ENCODE measurements at regions not wholly inside any gene's neighbourhood (a gene's known extent, or its start where the extent isn't known, plus 50 kb on each side); places are given as distances from the start of the nearest gene placed in this dataset.
"Not testable (repeated sequence)": the region's sequence is repeated elsewhere in the genome, so short reads cannot be mapped to it uniquely, and the experiment has no call there.

GRCh38 chr2:210730672-210731071, 174.3 kb downstream of the CPS1 start:
- no peak for DNase-seq

DNA sequence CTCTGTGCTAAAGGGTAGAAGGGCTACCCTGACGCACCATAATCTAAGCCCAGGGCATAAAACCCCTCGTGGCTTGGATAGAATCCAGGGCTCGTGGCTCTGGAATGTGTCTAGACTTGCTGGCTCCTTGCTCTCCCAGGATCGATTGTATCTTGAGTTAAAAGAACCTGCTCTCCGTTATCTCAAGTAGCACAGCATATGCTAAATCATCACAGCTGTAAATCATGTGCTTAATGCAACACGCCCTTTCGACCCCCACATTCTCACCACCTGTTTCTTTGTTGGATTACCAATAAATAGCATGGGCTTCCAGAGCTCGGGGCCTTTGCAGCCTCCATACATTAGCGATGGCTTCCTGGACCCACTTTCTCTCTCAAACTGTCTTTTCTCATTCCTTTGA, 190.4 kb downstream of the CPS1 start:
- not testable (repeated sequence) for DNase-seq

- DNase-seq = no peak
Measured at GRCh38 chr2:210752532-210752931, 196.1 kb downstream of the CPS1 start.

DNA sequence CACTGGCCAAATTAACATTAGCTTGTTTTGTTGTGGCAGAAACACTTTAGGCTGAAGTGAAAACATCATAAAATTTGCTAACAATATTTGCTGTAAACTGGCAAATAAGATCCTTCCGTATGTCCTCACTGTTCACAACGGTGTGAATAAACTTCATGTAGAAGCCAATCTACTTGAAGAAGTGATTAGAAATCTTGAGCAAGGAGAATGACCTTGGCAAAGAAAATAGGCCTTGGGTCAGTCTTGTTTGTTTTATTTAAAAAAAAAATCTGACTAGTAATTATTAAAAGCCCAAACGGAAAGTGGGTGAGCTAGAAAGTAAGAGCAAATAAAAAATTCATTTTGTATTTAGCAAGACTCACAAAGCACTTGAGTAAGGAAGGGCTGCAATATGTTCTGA, 197.0 kb downstream of the CPS1 start:
- DNase-seq = no peak

- no peak for DNase-seq
Measured at GRCh38 chr2:210756855-210757254, 200.5 kb downstream of the CPS1 start.

DNA sequence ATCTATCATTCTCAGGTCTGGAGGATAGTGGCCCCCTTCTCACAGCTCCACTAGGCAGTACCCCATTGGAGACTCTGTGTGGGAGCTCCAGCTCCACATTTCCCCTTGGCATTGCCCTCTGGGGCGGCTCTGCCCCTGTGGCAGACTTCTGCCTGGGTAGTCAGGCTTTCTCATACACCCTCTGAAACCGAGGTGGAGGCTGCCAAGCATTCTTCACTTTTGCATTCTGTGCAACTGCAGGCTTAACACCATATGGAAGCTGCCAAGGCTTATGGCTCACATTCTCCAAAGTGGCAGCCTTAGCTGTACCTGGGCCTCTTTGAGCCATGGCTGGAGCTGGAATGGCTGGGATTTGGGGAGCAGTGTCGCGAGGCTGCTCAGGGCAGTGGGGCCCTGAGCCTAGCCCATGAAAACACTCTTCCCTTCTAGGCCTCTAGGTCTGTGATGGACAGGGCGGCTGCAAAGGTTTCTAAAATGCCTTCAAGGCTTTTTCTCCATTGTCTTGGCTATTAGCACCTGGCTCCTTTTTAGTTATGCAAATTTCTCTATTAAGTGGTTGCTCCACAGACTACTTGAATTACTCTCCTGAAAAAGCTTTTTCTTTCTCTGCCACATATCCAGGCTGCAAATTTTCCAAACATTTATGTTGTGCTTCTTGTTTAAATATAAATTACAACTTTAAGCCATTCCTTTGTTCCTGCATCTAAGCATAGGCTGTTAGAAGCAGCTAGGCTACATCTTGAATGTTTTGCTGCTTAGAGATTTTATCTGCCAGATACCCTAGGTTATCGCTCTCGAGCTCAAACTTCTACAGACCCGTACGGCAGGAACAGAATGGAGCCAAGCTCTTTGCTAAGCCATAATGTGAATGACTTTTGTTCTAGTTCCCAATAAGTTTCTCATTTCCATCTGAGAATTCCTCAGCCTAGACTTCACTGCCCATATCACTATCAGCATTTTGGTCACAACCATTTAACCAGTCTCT, 206.5 kb downstream of the CPS1 start:
- DNase-seq = no peak

DNA sequence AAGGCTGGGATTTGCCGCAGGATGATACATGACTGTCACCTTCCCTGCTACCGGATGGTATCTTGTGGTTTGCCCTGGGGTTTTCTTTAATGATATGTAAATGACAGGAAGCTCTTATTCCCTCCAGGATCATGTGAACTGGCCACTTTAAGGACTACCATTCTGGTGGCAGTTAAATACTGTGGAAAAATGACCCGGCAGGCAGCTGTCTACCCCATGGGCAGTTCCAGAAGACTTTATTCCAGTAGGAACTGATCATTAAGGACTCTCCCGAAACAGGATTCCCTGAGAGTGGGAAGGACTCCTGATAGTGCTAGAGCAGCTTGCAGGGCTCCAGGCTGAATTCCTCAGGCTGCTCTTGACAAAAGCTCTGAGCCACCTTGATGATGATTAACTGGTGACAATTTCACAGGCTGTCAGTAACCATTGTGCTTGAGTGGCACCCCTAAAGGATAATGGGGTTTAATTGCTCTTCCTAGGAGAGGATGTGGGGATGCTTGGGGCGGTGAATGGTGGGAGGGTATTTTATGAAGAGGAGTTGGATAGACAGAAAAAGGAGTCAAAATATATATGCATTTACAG, 212.0 kb downstream of the CPS1 start:
- no peak for DNase-seq

DNA sequence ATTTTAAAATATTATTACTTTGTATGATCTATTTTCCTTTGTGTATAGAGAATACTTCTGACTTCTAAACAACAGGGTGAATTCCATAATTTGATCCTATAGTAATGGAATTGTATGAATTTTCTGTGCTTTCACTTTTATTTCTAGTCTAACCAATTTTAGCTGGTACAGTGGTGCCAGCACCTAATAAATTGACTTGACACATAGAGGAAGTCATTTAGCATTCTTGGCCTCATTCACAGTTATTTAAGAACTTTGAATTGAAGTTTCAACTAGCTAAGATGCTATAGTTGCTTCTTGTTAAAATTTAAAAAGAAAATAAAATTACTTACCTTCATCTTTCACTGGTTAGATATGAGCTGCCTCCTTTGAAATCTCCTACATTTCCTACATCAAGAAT, 220.4 kb downstream of the CPS1 start:
- no peak for DNase-seq

- DNase-seq = no peak
Measured at GRCh38 chr2:210782222-210782621, 225.8 kb downstream of the CPS1 start.

GRCh38 chr2:210787831-210788230, 231.4 kb downstream of the CPS1 start:
- not testable (repeated sequence) for DNase-seq

- DNase-seq = no peak
Measured at GRCh38 chr2:210792000-210792399, 235.6 kb downstream of the CPS1 start.

GRCh38 chr2:210795506-210795905, 239.1 kb downstream of the CPS1 start:
- no peak for DNase-seq

GRCh38 chr2:210798180-210798579, 241.8 kb downstream of the CPS1 start:
- DNase-seq = no peak

DNA sequence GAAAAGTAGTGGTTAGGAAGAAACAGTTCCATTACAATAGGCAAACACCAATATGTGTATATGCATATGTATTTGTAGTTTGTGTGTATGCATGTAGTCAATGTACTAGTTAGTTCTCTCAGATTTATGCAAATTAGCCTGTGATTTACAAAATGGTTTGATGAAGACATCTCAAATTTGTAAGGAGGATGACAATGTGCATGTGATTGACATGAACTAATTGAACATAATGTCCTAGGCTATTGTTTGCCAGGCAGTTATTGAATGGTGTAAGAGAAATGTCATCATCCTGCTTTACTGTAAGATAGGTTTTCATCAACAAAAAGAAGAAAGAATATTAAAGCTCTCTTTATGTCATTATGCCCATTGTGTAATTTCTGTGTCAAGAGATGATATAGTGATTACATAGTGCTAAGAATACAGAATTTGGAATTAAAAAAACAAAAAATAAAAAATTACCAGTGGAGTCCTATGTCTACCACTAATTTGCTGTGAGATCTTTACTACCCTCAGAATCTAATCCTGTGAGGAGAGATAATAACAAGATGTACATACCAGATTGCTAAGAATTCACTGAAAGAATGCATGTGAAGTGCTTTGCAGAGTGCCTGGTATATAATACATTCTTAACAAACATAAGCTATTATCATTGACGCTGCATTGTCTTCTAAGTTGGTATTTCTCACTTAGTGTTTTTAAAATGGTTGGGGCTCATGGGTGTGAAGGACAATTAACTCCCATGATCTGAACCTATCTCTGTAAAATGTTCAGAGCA, 258.0 kb downstream of the CPS1 start:
- DNase-seq = no peak

GRCh38 chr2:210816769-210817168, 260.4 kb downstream of the CPS1 start:
- DNase-seq = no peak

DNA sequence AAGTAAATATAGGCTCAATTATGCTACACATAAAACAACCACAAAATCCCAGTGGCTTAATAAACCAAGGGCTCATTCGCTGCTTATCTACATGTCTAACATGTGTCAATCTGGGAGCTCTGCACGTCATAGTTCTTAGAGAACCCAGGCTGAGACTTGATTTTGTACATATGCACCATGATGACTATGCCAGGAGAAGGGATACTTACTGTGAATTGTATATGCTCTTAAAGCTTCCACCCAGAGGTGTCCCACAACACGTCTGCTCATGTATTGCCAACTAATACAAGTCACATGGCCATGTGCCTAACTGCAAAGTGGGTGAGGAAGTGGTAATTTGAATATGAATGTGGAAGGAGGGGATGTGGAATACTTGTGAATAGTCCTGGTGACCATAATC, 262.1 kb downstream of the CPS1 start:
- no peak for DNase-seq

GRCh38 chr2:210833403-210833802, 277.0 kb downstream of the CPS1 start:
- DNase-seq = no peak

DNA sequence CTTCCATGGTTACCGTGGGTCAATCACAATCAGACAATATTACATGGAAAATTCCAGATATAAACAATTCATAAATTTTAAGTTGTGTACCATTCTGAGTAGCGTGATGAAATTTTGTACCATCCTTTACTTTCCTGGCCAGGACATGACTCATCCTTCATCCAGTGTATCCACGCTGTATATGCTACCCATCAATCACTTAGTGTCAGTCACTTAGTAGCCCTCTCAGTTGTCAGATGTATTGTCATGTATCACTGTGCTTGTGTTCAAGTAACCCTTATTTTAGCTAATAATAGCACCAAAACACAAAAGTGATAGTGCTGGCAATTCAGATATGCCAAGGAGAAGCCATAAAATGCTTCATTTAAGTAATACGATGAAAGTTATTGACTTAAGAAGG, 282.6 kb downstream of the CPS1 start:
- no peak for DNase-seq

GRCh38 chr2:210839450-210839849, 283.1 kb downstream of the CPS1 start:
- DNase-seq = no peak

DNA sequence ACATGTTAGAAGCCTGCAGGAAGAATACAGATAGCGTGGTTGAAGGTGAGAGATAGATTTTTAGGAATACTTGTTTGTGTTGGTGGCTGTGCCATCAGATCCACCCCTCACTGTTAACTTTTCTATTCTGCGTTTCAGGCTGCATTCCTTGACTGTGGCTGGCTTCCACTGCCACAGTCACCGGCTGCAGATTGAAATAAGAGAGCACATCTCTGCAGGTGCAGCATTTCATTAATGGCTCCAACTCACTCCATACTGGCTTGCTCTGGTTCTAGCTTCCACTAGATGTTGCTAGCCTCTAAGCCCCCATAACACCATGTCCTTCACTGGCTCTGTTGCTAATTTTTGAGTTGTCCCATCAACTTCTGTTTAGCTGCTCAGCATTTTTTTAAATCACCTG, 286.5 kb downstream of the CPS1 start:
- no peak for DNase-seq

DNA sequence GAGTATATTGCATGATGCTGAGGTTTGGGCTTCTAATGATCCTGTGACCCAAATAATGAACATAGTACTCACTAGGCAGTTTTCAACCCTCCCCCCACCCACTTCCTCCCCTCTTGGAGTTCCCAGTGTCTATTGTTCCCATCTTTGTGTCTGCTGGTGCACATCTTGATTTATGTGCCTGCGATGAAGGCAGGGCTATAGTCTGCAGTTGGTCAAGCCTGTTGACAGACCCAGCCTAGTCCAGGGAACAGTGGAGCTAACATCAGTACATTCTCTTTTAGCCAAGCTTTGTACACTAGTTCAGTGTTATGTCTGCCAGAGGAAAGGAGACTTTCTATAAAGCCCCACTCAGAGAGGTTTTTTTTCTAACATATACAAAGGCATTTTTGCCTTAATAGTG, 287.6 kb downstream of the CPS1 start:
- DNase-seq = no peak

DNA sequence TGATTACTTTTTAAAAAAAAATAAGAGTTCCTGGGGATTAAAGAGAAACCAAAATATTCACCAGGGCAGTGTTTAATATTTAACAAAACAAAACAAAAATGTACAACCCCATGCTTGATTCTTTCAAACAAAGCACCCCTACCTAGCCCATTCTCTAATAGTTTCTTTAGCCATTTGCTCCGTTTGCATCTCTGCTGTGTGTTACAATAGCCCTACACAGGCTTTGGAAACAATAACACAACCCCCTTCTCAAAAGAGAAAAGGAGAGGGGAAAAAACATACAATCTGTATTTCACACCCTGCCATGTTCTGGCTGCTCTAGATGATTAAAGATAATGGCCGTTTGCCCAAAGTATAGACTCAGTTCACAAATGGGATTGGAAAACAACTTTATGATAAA, 302.9 kb downstream of the CPS1 start:
- DNase-seq = no peak

DNA sequence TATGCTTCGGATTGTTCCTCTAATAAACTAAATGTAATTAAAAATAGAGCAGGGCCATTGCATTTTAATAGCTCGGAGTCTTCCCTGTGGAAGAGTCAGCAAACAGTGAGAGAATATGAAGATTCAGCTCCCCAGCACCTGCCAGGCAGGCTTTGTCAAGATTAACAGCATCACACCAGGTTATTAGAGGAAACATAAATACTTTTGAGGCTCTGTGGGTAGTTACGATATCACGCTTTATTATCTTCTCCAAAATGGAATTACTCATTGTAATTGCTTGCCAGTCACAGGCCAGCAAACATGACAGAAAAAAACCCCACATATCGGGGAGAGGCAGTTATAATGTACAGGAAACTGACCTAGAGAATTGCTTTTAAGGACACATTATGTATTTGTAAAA, 303.9 kb downstream of the CPS1 start:
- DNase-seq = no peak
